Spleen (tissue), 11 donors: ENCODE measurements at regions not wholly inside any gene's neighbourhood (a gene's known extent, or its start where the extent isn't known, plus 50 kb on each side); places are given as distances from the start of the nearest gene placed in this dataset.
"Not testable (repeated sequence)": the region's sequence is repeated elsewhere in the genome, so short reads cannot be mapped to it uniquely, and the experiment has no call there.

Source experiments
- DNase-seq: peaks from one replicate; pipeline ENCODE4 v3.0.0-alpha.2; 2020
- H3K27ac ChIP-seq, 8 donors: fragments of 200-600 bp; sonication (generic) in 7 of 8; 1 replicate in 4 of 8; 2 replicates in 4 of 8; pipeline versions ENCODE4 v1.5.0 to v1.8.0; 2016 to 2021; ENCODE audit warnings: inconsistent platforms in 4 of 8, mild to moderate bottlenecking in 4 of 8, moderate library complexity in 1 of 8
- H3K27me3 ChIP-seq, 7 donors: fragments of 200-600 bp; sonication (generic) in 6 of 7; replicated peaks in 1 of 7; 1 replicate in 4 of 7; 2 replicates in 3 of 7; pipeline versions ENCODE4 v1.5.0 to v1.8.0; 2016 to 2021; ENCODE audit warnings: inconsistent platforms in 3 of 7, mild to moderate bottlenecking in 1 of 7
- H3K36me3 ChIP-seq, 6 donors: fragments of 200-600 bp; sonication (generic) in 5 of 6; 1 replicate in 4 of 6; 2 replicates in 2 of 6; pipeline versions ENCODE4 v1.5.0 to v1.8.0; 2016 to 2021; ENCODE audit warnings: inconsistent platforms in 2 of 6
- H3K4me1 ChIP-seq, 6 donors: fragments of 200-600 bp; sonication (generic) in 5 of 6; 1 replicate in 3 of 6; 2 replicates in 3 of 6; pipeline versions ENCODE4 v1.5.0 to v1.8.0; 2016 to 2021; ENCODE audit warnings: inconsistent platforms in 3 of 6
- H3K4me3 ChIP-seq, 8 donors: fragments of 200-600 bp; sonication (generic) in 7 of 8; 1 replicate in 4 of 8; 2 replicates in 4 of 8; pipeline versions ENCODE4 v1.5.0 to v1.8.0; 2016 to 2021; ENCODE audit warnings: inconsistent platforms in 4 of 8, mild to moderate bottlenecking in 4 of 8, moderate library complexity in 2 of 8
- H3K9me3 ChIP-seq, 8 donors: fragments of 200-600 bp; sonication (generic) in 7 of 8; 1 replicate in 4 of 8; 2 replicates in 4 of 8; pipeline versions ENCODE4 v1.5.0 to v1.8.0; 2016 to 2021; ENCODE audit warnings: inconsistent platforms in 4 of 8
- CTCF ChIP-seq, 11 experiments: fragments of 200-600 bp in 7 of 11; fragments of 450-650 bp in 4 of 11; sonication (generic) in 4 of 11; IDR thresholded peaks in 8 of 11; conservative IDR thresholded peaks in 3 of 11; 1 replicate in 7 of 11; 2 replicates in 4 of 11; pipeline versions ENCODE4 v1.4.0 to v1.8.0; 2016 to 2021; ENCODE audit warnings: antibody characterized with exemption in 11 of 11, inconsistent platforms in 4 of 11, mild to moderate bottlenecking in 1 of 11
- POLR2A ChIP-seq, 3 donors: fragments of 450-650 bp; IDR thresholded peaks; one replicate each; pipeline ENCODE4 v1.5.1; 2017; ENCODE audit warnings: antibody characterized with exemption in 3 of 3, mild to moderate bottlenecking in 1 of 3
- POLR2AphosphoS5 ChIP-seq, 3 donors: sonication (generic); formaldehyde crosslinking; IDR thresholded peaks; one replicate each; pipeline ENCODE4 v1.5.1; 2017; ENCODE audit warnings: antibody characterized with exemption in 3 of 3
- WGBS, 5 donors: extraction: QIAGEN DNeasy Blood & Tissue Kit in 3 of 5; methylation state at CpG; one replicate each; pipeline versions ENCODE4 v1.1.5 to v1.1.7; 2013 to 2018; 5-methylcytosine and 5-hydroxymethylcytosine counted together
- intact Hi-C: fragments of 100-400 bp; cut with DNase I; formaldehyde crosslinking; loops from one replicate; pipeline ENCODE4 v1.15.0; 2023; ENCODE audit warnings: low total_unique reads
- donor health status: healthy with polysubstance abuse.
- donor health status: DM: no; HTN: no; CAD: no; lungs with moderate emphysema.
- donor health status: DM: no; HTN: no; CAD: no.
- donor health status: Bipolar disorder and iron deficiency.
- donor health status: healthy.
- donor health status: DM: no; HTN: no; CAD: no.
- donor health status: DM: yes; HTN: yes; CAD: no.

DNA sequence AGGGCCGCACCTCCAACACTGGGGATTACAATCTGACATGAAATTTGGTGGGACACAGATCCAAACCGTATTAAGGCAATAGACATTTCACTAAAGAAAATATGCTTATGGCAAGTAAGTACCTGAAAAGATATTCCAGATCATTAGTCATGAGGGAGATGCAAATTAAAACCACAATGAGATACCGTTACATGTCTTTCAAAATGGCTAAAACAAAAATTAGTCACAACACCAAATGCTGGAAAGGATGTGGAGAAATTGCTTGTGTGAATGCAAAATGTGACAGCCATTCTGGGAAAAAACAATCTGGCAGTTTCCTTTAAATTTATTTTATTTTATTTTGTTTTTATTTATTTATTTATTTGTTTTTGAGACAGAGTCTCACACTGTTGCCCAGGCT lies 82.3 kb upstream of the PTGDR start:
- Histone ChIP-seq H3K27me3 (no peaks in the 10 kb centered on the region), H3K4me1 (peaks cover 0 to 11% (median 0%) of the 10 kb centered on the region in 6 donors), H3K27ac (no peak overlapping the region), H3K36me3 (no peaks in the 10 kb centered on the region), H3K9me3 (peaks cover 0 to 33% (median 18%) of the 10 kb centered on the region in 8 donors), H3K4me3 (no peak overlapping the region)
- 63 to 87% (median 71%) methylated on average over 3 of the region's 3 CpGs for WGBS, 5 donors
- TF ChIP-seq POLR2A (IDR thresholded peaks at IDR 0.05) (no peak), POLR2AphosphoS5 (IDR thresholded peaks at IDR 0.05) (no peak), CTCF (IDR thresholded peaks at IDR 0.05 in 8 of 11, conservative IDR thresholded peaks at IDR 0.05 in 3 of 11) (no peak)
- no peak for DNase-seq
- intact Hi-C loops, result no loop called here

DNA sequence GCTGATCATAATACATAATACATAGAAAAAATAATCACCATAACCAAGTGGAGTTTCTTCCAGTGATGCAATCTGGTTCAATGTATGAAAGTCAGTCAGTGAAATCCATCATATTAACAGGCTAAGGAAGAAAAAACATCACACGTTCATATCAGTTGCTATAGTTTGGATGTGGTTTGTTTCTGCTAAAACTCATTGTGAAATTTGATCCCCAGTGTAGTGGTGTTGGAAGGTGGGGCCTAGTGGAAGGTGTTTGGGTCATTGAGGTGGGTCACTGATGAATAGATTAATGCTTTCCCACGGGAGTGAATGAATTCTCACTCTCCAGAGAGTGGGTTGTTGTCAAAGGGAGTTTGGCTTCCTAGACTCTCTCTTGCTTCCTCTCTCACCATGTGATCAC lies 84.6 kb upstream of the PTGDR start:
- TF ChIP-seq POLR2A (IDR thresholded peaks at IDR 0.05), result no peak
- no peak for TF ChIP-seq POLR2AphosphoS5 (IDR thresholded peaks at IDR 0.05)
- TF ChIP-seq CTCF (IDR thresholded peaks at IDR 0.05 in 8 of 11, conservative IDR thresholded peaks at IDR 0.05 in 3 of 11), result no peak
- Histone ChIP-seq H3K27ac (no peak overlapping the region), H3K27me3 (no peaks in the 10 kb centered on the region), H3K9me3 (peaks cover 0 to 36% (median 18%) of the 10 kb centered on the region in 8 donors), H3K4me3 (no peak overlapping the region), H3K36me3 (no peaks in the 10 kb centered on the region), H3K4me1 (peaks cover 0 to 2% (median 0%) of the 10 kb centered on the region in 6 donors)
- WGBS, 5 donors, result 62 to 71% (median 68%) methylated on average over 2 of the region's 2 CpGs
- no peak for DNase-seq
- intact Hi-C loops, result no loop called here

- H3K4me3 ChIP-seq, result no peak overlapping the region
- 64 to 95% (median 85%) methylated on average over 6 of the region's 6 CpGs for WGBS, 5 donors
- TF ChIP-seq CTCF (IDR thresholded peaks at IDR 0.05 in 8 of 11, conservative IDR thresholded peaks at IDR 0.05 in 3 of 11), result no peak
- no peak for TF ChIP-seq POLR2A (IDR thresholded peaks at IDR 0.05)
- TF ChIP-seq POLR2AphosphoS5 (IDR thresholded peaks at IDR 0.05), result no peak
- no peak for DNase-seq
- intact Hi-C loops, result no loop called here
- H3K9me3 ChIP-seq, result peaks cover 0 to 37% (median 18%) of the 10 kb centered on the region in 8 donors
- no peaks in the 10 kb centered on the region for H3K36me3 ChIP-seq
- no peaks in the 10 kb centered on the region for H3K27me3 ChIP-seq
- H3K27ac ChIP-seq, result no peak overlapping the region
- H3K4me1 ChIP-seq, result peaks cover 0 to 38% (median 22%) of the 10 kb centered on the region in 6 donors
Measured at GRCh38 chr14:52179141-52179790, 88.2 kb upstream of the PTGDR start.

DNA sequence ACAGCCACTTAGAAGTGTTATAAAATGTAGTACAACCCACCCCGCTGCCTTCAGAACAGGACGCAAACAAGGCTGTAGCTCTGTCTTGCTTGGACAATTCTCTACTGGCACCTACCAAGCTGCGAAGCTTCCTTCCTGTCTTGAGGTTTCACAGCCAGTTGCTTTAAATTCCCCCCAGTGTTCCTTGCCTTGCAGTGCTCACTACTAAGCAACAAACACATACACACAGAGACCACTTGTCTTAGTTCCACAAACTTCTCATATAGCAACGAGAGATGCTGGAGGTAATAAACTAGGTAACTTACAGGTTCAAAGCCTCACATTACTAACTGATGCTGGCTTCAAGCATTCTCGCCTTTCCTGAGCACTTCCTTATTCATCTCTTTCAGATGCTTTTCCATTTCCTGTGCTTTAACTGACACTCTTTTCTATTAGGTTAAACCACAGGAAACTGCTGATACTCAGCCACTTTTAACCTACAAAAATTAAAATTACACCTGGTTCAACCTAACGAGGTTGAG lies 91.5 kb upstream of the PTGDR start:
- DNase-seq, result no peak
- WGBS, 5 donors, result 10 to 36% (median 21%) methylated on average over 6 of the region's 6 CpGs

DNA sequence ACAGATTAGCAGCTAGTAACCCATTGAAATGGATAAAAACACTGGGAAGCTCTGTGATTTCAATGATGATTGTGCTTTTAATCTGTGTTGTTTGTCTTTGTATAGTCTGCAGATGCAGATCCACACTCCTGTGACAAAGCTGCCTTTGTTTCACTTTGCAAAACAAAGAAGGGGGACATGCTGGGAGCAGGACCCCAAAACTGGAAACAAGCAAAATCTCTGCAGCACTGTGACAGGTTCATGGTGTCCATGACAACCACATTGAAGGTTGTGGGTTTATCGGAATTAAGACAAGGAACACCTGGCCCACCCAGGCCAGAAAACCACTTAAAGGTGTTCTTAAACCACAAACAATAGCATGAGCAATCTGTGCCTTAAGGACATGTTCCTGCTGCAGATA lies 95.6 kb upstream of the PTGDR start:
- H3K27me3 ChIP-seq, intact Hi-C loops, H3K27ac ChIP-seq, H3K36me3 ChIP-seq, H3K4me3 ChIP-seq, DNase-seq: not testable (repeated sequence)
- 41 to 93% (median 86%) methylated on average over 1 of the region's 1 CpG for WGBS, 5 donors
- Histone ChIP-seq H3K9me3 (peaks cover 9 to 69% (median 39%) of the 10 kb centered on the region in 8 donors), H3K4me1 (peaks cover 0 to 30% (median 18%) of the 10 kb centered on the region in 6 donors)

More for the DNA sequence above, 91.5 kb upstream of the PTGDR start:
- Histone ChIP-seq H3K4me3 (peak overlapping the region in 2 of 8 donors; percentile 0 to 48), H3K4me1 (peaks cover 0 to 41% (median 22%) of the 10 kb centered on the region in 6 donors), H3K9me3 (peaks cover 9 to 45% (median 32%) of the 10 kb centered on the region in 8 donors), H3K36me3 (no peaks in the 10 kb centered on the region), H3K27me3 (no peaks in the 10 kb centered on the region), H3K27ac (peak overlapping the region in 7 of 8 donors; percentile 43 to 85 (median 71))
- intact Hi-C loops, result no loop called here
- TF ChIP-seq POLR2AphosphoS5 (IDR thresholded peaks at IDR 0.05) (peak in 1 of 3 donors; percentile 79), CTCF (IDR thresholded peaks at IDR 0.05 in 8 of 11, conservative IDR thresholded peaks at IDR 0.05 in 3 of 11) (no peak)
